ENCODE measurements at regions not wholly inside any gene's neighbourhood (a gene's known extent, or its start where the extent isn't known, plus 50 kb on each side); places are given as distances from the start of the nearest gene placed in this dataset.

DNA sequence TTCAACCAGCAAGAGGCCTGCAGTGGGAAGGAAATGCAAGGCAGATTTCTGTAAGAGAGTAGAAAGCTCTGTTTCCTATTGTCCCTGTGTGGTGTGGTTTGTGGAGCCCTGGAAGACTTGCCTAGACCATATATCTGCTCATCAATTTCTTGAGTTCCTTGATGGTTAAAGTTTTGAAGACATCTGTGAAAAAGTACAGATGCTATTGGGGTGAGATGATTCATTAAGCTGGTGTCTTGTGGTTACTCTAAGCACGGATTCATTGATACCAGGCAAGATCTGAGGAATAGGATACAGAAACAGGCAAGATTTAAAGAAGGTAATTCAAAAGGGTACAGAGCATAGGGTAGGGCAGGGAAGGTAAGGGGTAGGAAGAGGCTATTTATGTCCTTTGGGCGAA is 275.8 kb upstream of the SESN3 start:
- TF ChIP-seq ZFX (IDR thresholded peaks at IDR 0.05) = no peak
- no peak for TF ChIP-seq SRF (IDR thresholded peaks at IDR 0.05; ENCODE audit: low read depth)
- no peak for TF ChIP-seq JUND (IDR thresholded peaks at IDR 0.05)
- TF ChIP-seq ZBTB33 (IDR thresholded peaks at IDR 0.05; ENCODE audit: extremely low read depth, insufficient replicate concordance, low read length) = no peak
- no peak for TF ChIP-seq SIN3A (IDR thresholded peaks at IDR 0.05; ENCODE audit: low read depth)
- no peak for TF ChIP-seq CEBPB (IDR thresholded peaks at IDR 0.05; ENCODE audit: low read depth)
- no peak overlapping the region for H3K4me2 ChIP-seq (ENCODE audit: low read length)
- no TSS peak for BruUV-seq (replicated peaks)
- H4K20me1 ChIP-seq (ENCODE audit: insufficient read depth) = no peaks in the 10 kb centered on the region
- intact Hi-C loops (cut with micrococcal nuclease) = no loop called here
- ChIA-PET CTCF (no interaction called here), POLR2A (no interaction called here), RAD21 (ENCODE audit: low non-redundant PET in 1 of 2, low total read pairs in 2 of 2, uncharacterized antibody in 2 of 2, unreplicated experiment in 2 of 2) (no interaction called here)
- no peak overlapping the region for H3K9ac ChIP-seq (ENCODE audit: low read length)
- no peak overlapping the region for H3K27ac ChIP-seq (ENCODE audit: low read depth, low read length)
- no peaks in the 10 kb centered on the region for H3K9me3 ChIP-seq (ENCODE audit: control insufficient read depth in 1 of 2, insufficient read depth in 1 of 2, low read depth in 1 of 2, low read length in 2 of 2)
- no peak overlapping the region for H2AFZ ChIP-seq (ENCODE audit: low read depth, low read length, poor library complexity, severe bottlenecking)
- H3K79me2 ChIP-seq (ENCODE audit: insufficient read depth, low read length) = no peaks in the 10 kb centered on the region
- peaks cover 9% of the 10 kb centered on the region; the same call in 1 of the 2 replicates for H3K27me3 ChIP-seq (ENCODE audit: insufficient read depth, low read length)
- DNase-seq (ENCODE audit: low read depth, low spot score) (no peak), ATAC-seq (no peak)
- H3K4me3 ChIP-seq (replicated peaks in 1 of 2; ENCODE audit: low read depth in 1 of 2, low read length in 2 of 2) = no peak overlapping the region
- H3K9me2 ChIP-seq (ENCODE audit: insufficient read depth) = no peaks in the 10 kb centered on the region
- H3K36me3 ChIP-seq (ENCODE audit: control insufficient read depth in 1 of 2, insufficient read depth in 2 of 2, low read length in 2 of 2) = no peaks in the 10 kb centered on the region
- H3K4me1 ChIP-seq (ENCODE audit: control insufficient read depth in 1 of 2, insufficient read depth in 2 of 2, low read length in 2 of 2) = no peaks in the 10 kb centered on the region

DNA sequence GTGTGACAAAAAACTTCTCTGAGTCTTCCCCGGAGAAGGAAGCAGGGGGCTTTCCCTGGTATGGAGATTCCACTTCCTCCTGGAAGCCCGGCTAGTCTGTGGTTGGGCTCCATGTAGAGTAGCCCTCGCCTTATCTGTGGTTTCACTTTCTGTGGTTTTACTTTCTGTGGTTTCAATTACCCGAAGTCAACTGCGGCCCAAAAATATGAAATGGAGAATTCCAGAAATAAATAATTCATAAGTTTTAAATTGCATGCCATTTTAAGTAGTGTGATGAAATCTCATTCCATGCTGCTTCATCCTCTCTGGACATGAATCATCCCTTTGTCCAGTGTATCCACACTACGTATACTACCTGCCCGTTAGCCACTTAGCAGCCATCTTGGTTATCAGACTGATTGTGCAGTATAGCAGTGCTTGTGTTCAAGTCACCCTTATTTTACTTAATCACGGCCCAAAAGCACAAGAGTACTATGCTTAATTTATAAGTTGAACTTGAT is 275.0 kb upstream of the SESN3 start:
- RAD21 ChIA-PET (ENCODE audit: low non-redundant PET in 1 of 2, low total read pairs in 2 of 2, uncharacterized antibody in 2 of 2, unreplicated experiment in 2 of 2) = no interaction called here

More for the DNA sequence above, 275.0 kb upstream of the SESN3 start:
- H3K9me3 ChIP-seq (ENCODE audit: control insufficient read depth in 1 of 2, insufficient read depth in 1 of 2, low read depth in 1 of 2, low read length in 2 of 2) = no peaks in the 10 kb centered on the region
- BruUV-seq (replicated peaks) = no TSS peak
- H3K4me1 ChIP-seq (ENCODE audit: control insufficient read depth in 1 of 2, insufficient read depth in 2 of 2, low read length in 2 of 2) = no peaks in the 10 kb centered on the region
- H3K27me3 ChIP-seq (ENCODE audit: insufficient read depth, low read length) = peaks cover 9% of the 10 kb centered on the region; the same call in 1 of the 2 replicates
- ChIA-PET POLR2A (no interaction called here), CTCF (no interaction called here)
- H3K9ac ChIP-seq (ENCODE audit: low read length) = no peak overlapping the region
- no peak overlapping the region for H2AFZ ChIP-seq (ENCODE audit: low read depth, low read length, poor library complexity, severe bottlenecking)
- intact Hi-C loops (cut with micrococcal nuclease) = no loop called here
- TF ChIP-seq SRF (IDR thresholded peaks at IDR 0.05; ENCODE audit: low read depth) = no peak
- no peak for TF ChIP-seq EZH2 (IDR thresholded peaks at IDR 0.05)
- TF ChIP-seq REST (IDR thresholded peaks at IDR 0.05; ENCODE audit: low read depth) = no peak
- no peak for TF ChIP-seq ELF1 (IDR thresholded peaks at IDR 0.05; ENCODE audit: borderline replicate concordance, low read depth)
- no peak for TF ChIP-seq ZFX (IDR thresholded peaks at IDR 0.05)
- TF ChIP-seq CEBPB (IDR thresholded peaks at IDR 0.05; ENCODE audit: low read depth) = no peak
- H3K36me3 ChIP-seq (ENCODE audit: control insufficient read depth in 1 of 2, insufficient read depth in 2 of 2, low read length in 2 of 2) = no peaks in the 10 kb centered on the region
- no peak for DNase-seq (ENCODE audit: low read depth, low spot score)
- no peak overlapping the region for H3K4me3 ChIP-seq (replicated peaks in 1 of 2; ENCODE audit: low read depth in 1 of 2, low read length in 2 of 2)
- no peak overlapping the region for H3K4me2 ChIP-seq (ENCODE audit: low read length)
- ATAC-seq = no peak
- H3K27ac ChIP-seq (ENCODE audit: low read depth, low read length) = no peak overlapping the region
- H3K9me2 ChIP-seq (ENCODE audit: insufficient read depth) = no peaks in the 10 kb centered on the region
- H4K20me1 ChIP-seq (ENCODE audit: insufficient read depth) = no peaks in the 10 kb centered on the region
- H3K79me2 ChIP-seq (ENCODE audit: insufficient read depth, low read length) = no peaks in the 10 kb centered on the region

Data from HCT116 (cell line).